DOHH2 (cell line): ENCODE measurements at regions not wholly inside any gene's neighbourhood (a gene's known extent, or its start where the extent isn't known, plus 50 kb on each side); places are given as distances from the start of the nearest gene placed in this dataset.

Experiments
- H3F3A ChIP-seq: fragments of 200-600 bp; sonication (generic), shearing (Covaris generic); 2 replicates; pipeline ENCODE4 v1.6.0; 2016; ENCODE audit warnings: antibody characterized with exemption, mild to moderate bottlenecking; ENCODE audit not compliant: control insufficient read depth, insufficient read depth
- H3K27ac ChIP-seq: fragments of 200-600 bp; sonication (generic); 2 replicates; pipeline ENCODE4 v1.5.1; 2014; ENCODE audit warnings: low read depth, mild to moderate bottlenecking, low read length, moderate library complexity
- H3K27me3 ChIP-seq: fragments of 200-600 bp; sonication (generic); 2 replicates; pipeline ENCODE4 v1.6.1; 2014; ENCODE audit warnings: mild to moderate bottlenecking, low read length, mixed read lengths; ENCODE audit not compliant: control insufficient read depth
- H3K36me3 ChIP-seq: fragments of 200-600 bp; sonication (generic); 2 replicates; pipeline ENCODE4 v1.6.1; 2014; ENCODE audit warnings: mild to moderate bottlenecking, low read length, moderate library complexity, mixed read lengths; ENCODE audit not compliant: control insufficient read depth
- H3K4me1 ChIP-seq: fragments of 200-600 bp; sonication (generic); 2 replicates; pipeline ENCODE4 v1.6.1; 2014; ENCODE audit warnings: mild to moderate bottlenecking, low read length, mixed read lengths; ENCODE audit not compliant: control insufficient read depth
- H3K4me2 ChIP-seq: fragments of 200-600 bp; sonication (generic); 2 replicates; pipeline ENCODE4 v1.6.0; 2014; ENCODE audit warnings: mild to moderate bottlenecking, low read length, moderate library complexity
- H3K4me3 ChIP-seq: fragments of 200-600 bp; sonication (generic); 2 replicates; pipeline ENCODE4 v1.5.1; 2014; ENCODE audit warnings: mild to moderate bottlenecking, low read length, mixed read lengths
- H3K79me2 ChIP-seq: fragments of 200-600 bp; sonication (generic); 2 replicates; pipeline ENCODE4 v1.6.1; 2014; ENCODE audit warnings: mild to moderate bottlenecking, low read length, mixed read lengths; ENCODE audit not compliant: control insufficient read depth
- H3K9me2 ChIP-seq: fragments of 200-600 bp; sonication (generic); replicated peaks from 2 replicates; pipeline ENCODE4 v1.6.1; 2014; ENCODE audit warnings: mild to moderate bottlenecking, low read length, mixed read lengths; ENCODE audit not compliant: control insufficient read depth
- H3K9me3 ChIP-seq: fragments of 200-600 bp; sonication (generic); 2 replicates; pipeline ENCODE4 v1.6.1; 2014; ENCODE audit warnings: antibody characterized with exemption, low read length, mixed read lengths; ENCODE audit not compliant: control insufficient read depth, insufficient read depth
- H4K20me1 ChIP-seq: fragments of 200-600 bp; sonication (generic); 2 replicates; pipeline ENCODE4 v1.6.0; 2014; ENCODE audit warnings: low read depth, mild to moderate bottlenecking, antibody characterized with exemption, low read length, moderate library complexity; ENCODE audit not compliant: control insufficient read depth, insufficient read depth
- CTCF ChIP-seq: fragments of 200-600 bp; sonication (generic); IDR thresholded peaks from one replicate; pipeline ENCODE4 v1.5.1; 2014; ENCODE audit warnings: antibody characterized with exemption, mild to moderate bottlenecking, low read depth, low read length; ENCODE audit not compliant: poor library complexity, severe bottlenecking
- EZH2phosphoT487 ChIP-seq: fragments of 200-600 bp; sonication (generic); IDR thresholded peaks from 2 replicates; pipeline ENCODE4 v1.6.1; 2017; ENCODE audit warnings: borderline replicate concordance, mild to moderate bottlenecking, antibody characterized with exemption, low read length, moderate library complexity, mixed read lengths

DNA sequence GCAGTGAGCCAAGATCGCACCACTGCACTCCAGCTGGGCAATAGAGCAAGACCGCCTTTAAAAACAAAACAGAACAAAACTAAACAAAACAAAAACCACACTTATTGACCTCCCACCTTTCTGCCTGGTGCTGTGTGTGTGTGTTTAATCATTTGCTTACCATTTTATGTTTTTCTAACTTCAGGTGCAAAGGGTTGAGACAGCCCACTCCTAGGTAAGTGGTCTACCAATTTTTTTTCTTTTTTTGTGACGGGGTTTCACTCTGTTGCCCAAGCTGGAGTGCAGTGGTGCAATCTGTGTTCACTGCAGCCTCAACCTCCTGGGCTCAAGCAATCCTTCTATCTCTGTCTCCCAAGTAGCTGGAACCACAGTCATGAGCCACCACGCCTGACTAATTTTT, 65.8 kb downstream of the SALL1 start:
- Histone ChIP-seq H3K79me2 (no peaks in the 10 kb centered on the region), H4K20me1 (no peaks in the 10 kb centered on the region), H3K4me1 (no peaks in the 10 kb centered on the region), H3K9me2 (no peaks in the 10 kb centered on the region), H3K27ac (no peak overlapping the region), H3F3A (no peaks in the 10 kb centered on the region), H3K4me3 (no peak overlapping the region), H3K9me3 (no peaks in the 10 kb centered on the region), H3K4me2 (no peak overlapping the region), H3K36me3 (no peaks in the 10 kb centered on the region), H3K27me3 (no peaks in the 10 kb centered on the region)
- TF ChIP-seq CTCF (no peak), EZH2phosphoT487 (no peak)

- Histone ChIP-seq H4K20me1 (no peaks in the 10 kb centered on the region), H3F3A (no peaks in the 10 kb centered on the region), H3K4me3 (no peak overlapping the region), H3K4me1 (no peaks in the 10 kb centered on the region), H3K27me3 (no peaks in the 10 kb centered on the region), H3K4me2 (no peak overlapping the region), H3K9me3 (no peaks in the 10 kb centered on the region), H3K79me2 (no peaks in the 10 kb centered on the region), H3K9me2 (no peaks in the 10 kb centered on the region), H3K36me3 (no peaks in the 10 kb centered on the region), H3K27ac (no peak overlapping the region)
- TF ChIP-seq EZH2phosphoT487: no peak
- no peak for TF ChIP-seq CTCF
Measured at GRCh38 chr16:51084074-51084928, 66.8 kb downstream of the SALL1 start.

DNA sequence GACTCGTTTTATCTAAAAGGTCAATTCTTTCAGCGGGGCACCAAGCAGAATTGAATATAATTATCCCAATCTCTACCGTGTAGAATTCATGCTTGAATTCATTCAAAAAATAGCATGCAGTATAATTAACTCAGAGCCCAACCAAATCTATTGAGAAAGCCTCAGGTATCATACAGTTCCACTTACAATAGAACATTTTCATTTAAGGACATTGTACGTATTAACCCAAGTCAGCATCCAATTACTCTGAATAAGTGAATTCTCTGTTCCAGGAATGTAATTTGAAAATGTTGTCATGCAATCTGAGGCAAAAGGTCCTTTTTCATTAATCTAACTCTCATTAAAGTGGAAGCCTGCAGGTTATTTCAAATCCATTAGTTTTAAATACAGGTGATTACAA, 78.5 kb downstream of the SALL1 start:
- H3F3A ChIP-seq: no peaks in the 10 kb centered on the region
- no peak for TF ChIP-seq EZH2phosphoT487
- TF ChIP-seq CTCF: no peak
- no peak overlapping the region for H3K4me3 ChIP-seq
- no peaks in the 10 kb centered on the region for H3K27me3 ChIP-seq
- no peaks in the 10 kb centered on the region for H3K9me3 ChIP-seq
- no peaks in the 10 kb centered on the region for H3K4me1 ChIP-seq
- H4K20me1 ChIP-seq: no peaks in the 10 kb centered on the region
- H3K27ac ChIP-seq: no peak overlapping the region
- H3K4me2 ChIP-seq: no peak overlapping the region
- no peaks in the 10 kb centered on the region for H3K36me3 ChIP-seq
- no peaks in the 10 kb centered on the region for H3K79me2 ChIP-seq
- no peaks in the 10 kb centered on the region for H3K9me2 ChIP-seq
